ENCODE measurements at regions not wholly inside any gene's neighbourhood (a gene's known extent, or its start where the extent isn't known, plus 50 kb on each side); places are given as distances from the start of the nearest gene placed in this dataset.

DNA sequence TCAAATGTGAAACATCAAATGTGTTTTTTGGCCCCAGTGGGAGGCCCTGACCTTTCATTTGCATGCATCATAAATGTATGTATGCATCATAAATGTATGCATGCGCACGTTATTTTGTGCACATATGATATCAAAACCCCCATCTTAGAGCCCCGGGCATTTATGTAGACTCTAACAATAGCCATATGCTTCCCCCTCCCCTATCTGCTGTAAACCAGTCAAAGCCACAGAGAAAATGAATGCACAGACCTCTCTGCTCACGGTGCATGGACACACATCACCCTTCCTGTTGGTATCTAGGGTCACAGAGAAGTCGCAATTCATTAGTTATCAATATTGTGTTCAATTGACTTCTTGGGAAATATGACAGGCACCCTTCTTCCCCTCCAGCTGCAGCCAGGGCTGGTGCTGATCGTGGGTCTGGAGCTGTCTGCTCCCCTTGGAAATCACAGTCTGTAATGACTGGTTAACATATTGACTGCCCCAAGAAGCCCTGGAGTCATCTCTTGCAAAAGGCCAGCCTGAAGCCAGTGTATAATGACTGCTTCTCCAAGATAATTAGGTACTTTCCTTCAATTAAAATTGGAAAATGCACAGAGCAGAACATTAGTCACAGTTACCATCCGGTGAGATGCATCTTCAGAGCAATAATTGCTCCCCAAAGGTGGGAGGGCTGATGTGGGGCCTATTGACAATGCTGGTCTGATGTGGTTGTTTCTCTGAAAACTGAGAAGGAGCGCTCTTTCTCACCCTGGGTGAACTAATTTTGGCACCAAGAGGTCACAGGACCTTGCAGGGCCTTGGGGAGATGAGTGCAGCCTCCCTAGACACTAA is 532.2 kb downstream of the CDH26 start:
- Histone ChIP-seq H3K27me3 (ENCODE audit: control insufficient read depth in 3 of 3, insufficient read depth in 3 of 3, low read depth in 1 of 3, low read length in 3 of 3) (no peaks in the 10 kb centered on the region), H2BK15ac (ENCODE audit: low read length) (no peak overlapping the region), H3K9me3 (replicated peaks in 1 of 2; ENCODE audit: control insufficient read depth in 2 of 2, insufficient read depth in 1 of 2, low read depth in 1 of 2, low read length in 2 of 2) (no peaks in the 10 kb centered on the region), H2BK12ac (ENCODE audit: low read length) (no peak overlapping the region), H3K18ac (ENCODE audit: low read length) (no peak overlapping the region), H3K36me3 (replicated peaks in 1 of 2; ENCODE audit: control insufficient read depth in 2 of 2, insufficient read depth in 2 of 2, low read length in 2 of 2) (no peaks in the 10 kb centered on the region), H2BK120ac (ENCODE audit: low read depth, low read length) (no peak overlapping the region), H3K27ac (replicated peaks; ENCODE audit: low read length) (no peak overlapping the region), H2AFZ (ENCODE audit: low read length) (no peak overlapping the region), H3K4me3 (ENCODE audit: low read length in 2 of 2) (no peak overlapping the region), H3K14ac (ENCODE audit: low read length) (no peak overlapping the region), H4K91ac (ENCODE audit: low read depth, low read length, poor library complexity) (no peak overlapping the region), H2AK5ac (ENCODE audit: low read depth, low read length) (no peak overlapping the region), H4K8ac (ENCODE audit: low read depth, low read length) (no peak overlapping the region), H3K4me2 (ENCODE audit: insufficient read depth, low read length, poor library complexity, severe bottlenecking) (no peak overlapping the region), H3K9ac (ENCODE audit: low read depth, low read length, poor library complexity) (no peak overlapping the region), H3K4ac (ENCODE audit: low read length) (no peak overlapping the region), H2BK5ac (ENCODE audit: low read length) (no peak overlapping the region), H3K23ac (ENCODE audit: low read depth, low read length, poor library complexity) (no peak overlapping the region), H3K79me1 (ENCODE audit: low read depth, low read length) (no peaks in the 10 kb centered on the region), H3K4me1 (ENCODE audit: control insufficient read depth in 2 of 2, insufficient read depth in 1 of 2, low read depth in 1 of 2, low read length in 2 of 2) (peaks cover 0 to 4% of the 10 kb centered on the region in 2 donors)
- no CpG with 5 or more reads among the region's 8 CpGs for WGBS, 2 donors (ENCODE audit: extremely low coverage in 2 of 2, insufficient read length in 2 of 2, insufficient replicate concordance in 1 of 2)
- no peak for DNase-seq (ENCODE audit: low spot score)

DNA sequence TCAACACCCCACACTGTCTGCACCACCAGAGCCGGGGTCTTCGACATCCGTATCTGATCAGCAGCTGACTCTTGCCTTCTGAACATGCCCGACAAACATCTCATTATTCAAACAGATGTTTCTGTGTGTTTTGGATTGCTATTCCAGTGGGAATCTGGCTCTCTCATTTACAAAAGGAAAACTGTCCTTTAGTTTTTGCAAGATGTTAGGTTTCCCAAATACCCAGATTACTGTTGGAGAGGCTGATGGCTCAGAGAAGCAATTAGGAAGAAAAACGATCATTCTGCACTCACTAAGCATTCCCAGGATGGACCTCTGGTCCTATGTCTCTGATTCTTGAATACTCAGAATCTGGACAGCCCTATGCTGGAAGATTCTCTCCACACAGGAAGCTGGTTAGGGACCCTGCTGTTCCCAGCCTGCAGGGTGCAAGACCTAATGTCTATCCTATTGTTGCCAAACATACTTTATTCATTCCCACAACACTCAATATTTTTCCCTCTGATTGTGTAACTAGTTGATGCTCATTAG is 532.9 kb downstream of the CDH26 start:
- Histone ChIP-seq H3K4me2 (ENCODE audit: insufficient read depth, low read length, poor library complexity, severe bottlenecking) (no peak overlapping the region), H4K8ac (ENCODE audit: low read depth, low read length) (no peak overlapping the region), H3K27me3 (ENCODE audit: control insufficient read depth in 3 of 3, insufficient read depth in 3 of 3, low read depth in 1 of 3, low read length in 3 of 3) (no peaks in the 10 kb centered on the region), H3K23ac (ENCODE audit: low read depth, low read length, poor library complexity) (no peak overlapping the region), H3K18ac (ENCODE audit: low read length) (no peak overlapping the region), H2AFZ (ENCODE audit: low read length) (no peak overlapping the region), H3K36me3 (replicated peaks in 1 of 2; ENCODE audit: control insufficient read depth in 2 of 2, insufficient read depth in 2 of 2, low read length in 2 of 2) (no peaks in the 10 kb centered on the region), H2BK120ac (ENCODE audit: low read depth, low read length) (no peak overlapping the region), H3K4me3 (ENCODE audit: low read length in 2 of 2) (no peak overlapping the region), H3K14ac (ENCODE audit: low read length) (no peak overlapping the region), H3K9ac (ENCODE audit: low read depth, low read length, poor library complexity) (no peak overlapping the region), H2BK5ac (ENCODE audit: low read length) (no peak overlapping the region), H2BK12ac (ENCODE audit: low read length) (no peak overlapping the region), H3K9me3 (replicated peaks in 1 of 2; ENCODE audit: control insufficient read depth in 2 of 2, insufficient read depth in 1 of 2, low read depth in 1 of 2, low read length in 2 of 2) (no peaks in the 10 kb centered on the region), H3K4ac (ENCODE audit: low read length) (no peak overlapping the region), H2AK5ac (ENCODE audit: low read depth, low read length) (no peak overlapping the region), H3K27ac (replicated peaks; ENCODE audit: low read length) (no peak overlapping the region), H2BK15ac (ENCODE audit: low read length) (no peak overlapping the region), H3K79me1 (ENCODE audit: low read depth, low read length) (no peaks in the 10 kb centered on the region), H3K4me1 (ENCODE audit: control insufficient read depth in 2 of 2, insufficient read depth in 1 of 2, low read depth in 1 of 2, low read length in 2 of 2) (peaks cover 0 to 4% of the 10 kb centered on the region in 2 donors), H4K91ac (ENCODE audit: low read depth, low read length, poor library complexity) (no peak overlapping the region)
- no peak for DNase-seq (ENCODE audit: low spot score)
- WGBS, 2 donors (ENCODE audit: extremely low coverage in 2 of 2, insufficient read length in 2 of 2, insufficient replicate concordance in 1 of 2) = no CpG with 5 or more reads among the region's 5 CpGs

DNA sequence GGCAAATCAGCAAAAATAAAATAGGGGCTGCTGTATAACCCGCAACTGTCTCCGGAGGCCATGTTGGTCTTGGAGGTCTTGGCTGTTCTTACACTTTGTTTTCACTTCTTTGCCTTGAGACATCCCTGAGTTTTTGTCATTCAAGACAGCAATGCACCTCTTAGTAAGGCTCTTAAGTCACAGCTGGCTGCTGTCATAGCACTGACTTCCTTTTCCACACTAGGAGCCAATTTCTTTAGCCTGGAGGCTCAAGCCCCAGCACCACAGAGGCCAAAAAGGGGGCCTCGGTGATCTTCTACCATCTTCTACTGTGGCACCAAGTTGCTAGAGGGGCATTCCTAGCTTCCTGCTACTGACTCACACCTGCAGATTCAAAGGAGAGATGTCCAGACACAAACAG is 536.3 kb downstream of the CDH26 start:
- no CpG with 5 or more reads among the region's 3 CpGs for WGBS, 2 donors (ENCODE audit: extremely low coverage in 2 of 2, insufficient read length in 2 of 2, insufficient replicate concordance in 1 of 2)
- Histone ChIP-seq H3K4me3 (ENCODE audit: low read length in 2 of 2) (no peak overlapping the region), H3K9me3 (replicated peaks in 1 of 2; ENCODE audit: control insufficient read depth in 2 of 2, insufficient read depth in 1 of 2, low read depth in 1 of 2, low read length in 2 of 2) (no peaks in the 10 kb centered on the region), H3K27ac (replicated peaks; ENCODE audit: low read length) (no peak overlapping the region), H3K27me3 (ENCODE audit: control insufficient read depth in 3 of 3, insufficient read depth in 3 of 3, low read depth in 1 of 3, low read length in 3 of 3) (no peaks in the 10 kb centered on the region), H4K91ac (ENCODE audit: low read depth, low read length, poor library complexity) (no peak overlapping the region), H3K4me2 (ENCODE audit: insufficient read depth, low read length, poor library complexity, severe bottlenecking) (no peak overlapping the region), H2AK5ac (ENCODE audit: low read depth, low read length) (no peak overlapping the region), H3K23ac (ENCODE audit: low read depth, low read length, poor library complexity) (no peak overlapping the region), H3K36me3 (replicated peaks in 1 of 2; ENCODE audit: control insufficient read depth in 2 of 2, insufficient read depth in 2 of 2, low read length in 2 of 2) (no peaks in the 10 kb centered on the region), H2BK120ac (ENCODE audit: low read depth, low read length) (no peak overlapping the region), H2BK5ac (ENCODE audit: low read length) (no peak overlapping the region), H3K4ac (ENCODE audit: low read length) (no peak overlapping the region), H3K14ac (ENCODE audit: low read length) (no peak overlapping the region), H2BK15ac (ENCODE audit: low read length) (no peak overlapping the region), H3K79me1 (ENCODE audit: low read depth, low read length) (no peaks in the 10 kb centered on the region), H3K9ac (ENCODE audit: low read depth, low read length, poor library complexity) (no peak overlapping the region), H4K8ac (ENCODE audit: low read depth, low read length) (no peak overlapping the region), H3K4me1 (ENCODE audit: control insufficient read depth in 2 of 2, insufficient read depth in 1 of 2, low read depth in 1 of 2, low read length in 2 of 2) (peaks cover 0 to 4% of the 10 kb centered on the region in 2 donors), H2BK12ac (ENCODE audit: low read length) (no peak overlapping the region), H2AFZ (ENCODE audit: low read length) (no peak overlapping the region), H3K18ac (ENCODE audit: low read length) (no peak overlapping the region)
- DNase-seq (ENCODE audit: low spot score) = no peak

DNA sequence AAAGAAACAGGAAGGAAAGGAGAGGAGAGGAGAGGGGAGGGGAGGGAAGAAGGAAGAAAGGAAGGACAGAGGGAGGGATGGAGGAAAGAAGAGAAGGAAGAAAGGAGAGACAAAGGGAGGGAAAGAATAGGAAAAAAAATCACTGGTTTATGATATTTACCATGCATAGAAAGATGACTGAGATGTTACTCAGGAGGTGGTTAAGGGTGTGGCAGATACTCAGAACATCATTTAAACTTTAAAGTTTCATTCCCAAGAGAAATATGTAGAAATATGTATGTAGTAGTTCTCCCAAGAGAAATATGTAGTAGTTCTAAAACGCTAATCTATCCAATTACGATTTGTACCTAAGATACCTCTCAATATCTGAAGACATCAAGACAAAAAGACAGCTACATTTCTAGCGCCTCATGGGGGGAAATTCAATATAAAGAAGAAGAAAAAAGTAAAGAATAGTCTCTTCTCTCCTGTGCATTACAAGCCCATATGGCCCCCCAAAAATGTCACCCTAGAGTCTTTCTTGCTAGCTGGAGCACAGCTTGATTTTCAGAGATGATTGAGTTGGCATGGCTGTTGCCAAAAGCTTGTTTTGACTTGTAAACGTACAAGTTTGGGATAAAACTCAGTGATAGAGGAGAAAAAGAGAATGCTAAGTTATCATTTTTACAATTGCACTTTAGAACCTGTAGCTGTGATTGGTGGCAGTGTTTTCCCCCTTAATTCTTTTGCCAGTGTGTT is 539.2 kb downstream of the CDH26 start:
- no CpG with 5 or more reads among the region's 4 CpGs for WGBS, 2 donors (ENCODE audit: extremely low coverage in 2 of 2, insufficient read length in 2 of 2, insufficient replicate concordance in 1 of 2)
- no peak overlapping the region for H4K8ac ChIP-seq (ENCODE audit: low read depth, low read length)
- no peak overlapping the region for H3K23ac ChIP-seq (ENCODE audit: low read depth, low read length, poor library complexity)
- no peaks in the 10 kb centered on the region for H3K27me3 ChIP-seq (ENCODE audit: control insufficient read depth in 3 of 3, insufficient read depth in 3 of 3, low read depth in 1 of 3, low read length in 3 of 3)
- no peaks in the 10 kb centered on the region for H3K36me3 ChIP-seq (replicated peaks in 1 of 2; ENCODE audit: control insufficient read depth in 2 of 2, insufficient read depth in 2 of 2, low read length in 2 of 2)
- no peak overlapping the region for H4K91ac ChIP-seq (ENCODE audit: low read depth, low read length, poor library complexity)
- no peak overlapping the region for H2BK120ac ChIP-seq (ENCODE audit: low read depth, low read length)
- no peak overlapping the region for H2AK5ac ChIP-seq (ENCODE audit: low read depth, low read length)
- no peak for DNase-seq (ENCODE audit: low spot score)
- H3K14ac ChIP-seq (ENCODE audit: low read length) = no peak overlapping the region
- H3K4me2 ChIP-seq (ENCODE audit: insufficient read depth, low read length, poor library complexity, severe bottlenecking) = no peak overlapping the region
- no peak overlapping the region for H3K18ac ChIP-seq (ENCODE audit: low read length)
- H3K4me3 ChIP-seq (ENCODE audit: low read length in 2 of 2) = no peak overlapping the region
- H3K27ac ChIP-seq (replicated peaks; ENCODE audit: low read length) = no peak overlapping the region
- H3K4ac ChIP-seq (ENCODE audit: low read length) = no peak overlapping the region
- H3K4me1 ChIP-seq (ENCODE audit: control insufficient read depth in 2 of 2, insufficient read depth in 1 of 2, low read depth in 1 of 2, low read length in 2 of 2) = peaks cover 0 to 3% of the 10 kb centered on the region in 2 donors
- H2AFZ ChIP-seq (ENCODE audit: low read length) = no peak overlapping the region
- no peak overlapping the region for H2BK5ac ChIP-seq (ENCODE audit: low read length)
- H2BK12ac ChIP-seq (ENCODE audit: low read length) = no peak overlapping the region
- H2BK15ac ChIP-seq (ENCODE audit: low read length) = no peak overlapping the region
- no peak overlapping the region for H3K9ac ChIP-seq (ENCODE audit: low read depth, low read length, poor library complexity)
- H3K79me1 ChIP-seq (ENCODE audit: low read depth, low read length) = no peaks in the 10 kb centered on the region
- no peaks in the 10 kb centered on the region for H3K9me3 ChIP-seq (replicated peaks in 1 of 2; ENCODE audit: control insufficient read depth in 2 of 2, insufficient read depth in 1 of 2, low read depth in 1 of 2, low read length in 2 of 2)

All from neuronal stem cell (in vitro differentiated cells).